Testis (tissue), 2 donors: ENCODE measurements at regions not wholly inside any gene's neighbourhood (a gene's known extent, or its start where the extent isn't known, plus 50 kb on each side); places are given as distances from the start of the nearest gene placed in this dataset.

ENCODE experiments used
- DNase-seq: peaks from one replicate; pipeline ENCODE4 v3.0.0-alpha.2; 2019
- H3K27ac ChIP-seq, 2 donors: fragments of 200-600 bp; sonication (generic); one replicate each; pipeline ENCODE4 v1.5.1; 2019
- H3K27me3 ChIP-seq: fragments of 200-600 bp; sonication (generic); one replicate; pipeline ENCODE4 v1.5.1; 2019
- H3K36me3 ChIP-seq: fragments of 200-600 bp; sonication (generic); one replicate; pipeline ENCODE4 v1.5.1; 2017; ENCODE audit warnings: low read depth; ENCODE audit errors: missing control alignments
- H3K4me1 ChIP-seq: fragments of 200-600 bp; sonication (generic); one replicate; pipeline ENCODE4 v1.5.1; 2019
- H3K4me3 ChIP-seq, 2 donors: fragments of 200-600 bp; sonication (generic); one replicate each; pipeline ENCODE4 v1.5.1; 2017 to 2019
- H3K9me3 ChIP-seq: fragments of 200-600 bp; sonication (generic); one replicate; pipeline ENCODE4 v1.5.1; 2017
- POLR2A ChIP-seq: fragments of 450-650 bp; IDR thresholded peaks from one replicate; pipeline ENCODE4 v1.6.1; 2017; ENCODE audit warnings: antibody characterized with exemption, mild to moderate bottlenecking, moderate library complexity
- WGBS, 2 donors: methylation state at CpG; one replicate each; pipeline ENCODE4 v1.1.5; 2018; 5-methylcytosine and 5-hydroxymethylcytosine counted together
- intact Hi-C: fragments of 100-400 bp; cut with DNase I; formaldehyde crosslinking; loops from one replicate; pipeline ENCODE4 v1.15.1; 2023; ENCODE audit warnings: low total_unique reads
- TF ChIP-seq, protein P1 (sequence below), 3 experiments: fragments of 450-650 bp in 2 of 3; fragments of 200-600 bp in 1 of 3; sonication (generic) in 1 of 3; IDR thresholded peaks; one replicate each; pipeline ENCODE4 v1.5.1; 2016 to 2019; ENCODE audit warnings: antibody characterized with exemption in 3 of 3, mild to moderate bottlenecking in 2 of 3, moderate library complexity in 1 of 3

DNA sequence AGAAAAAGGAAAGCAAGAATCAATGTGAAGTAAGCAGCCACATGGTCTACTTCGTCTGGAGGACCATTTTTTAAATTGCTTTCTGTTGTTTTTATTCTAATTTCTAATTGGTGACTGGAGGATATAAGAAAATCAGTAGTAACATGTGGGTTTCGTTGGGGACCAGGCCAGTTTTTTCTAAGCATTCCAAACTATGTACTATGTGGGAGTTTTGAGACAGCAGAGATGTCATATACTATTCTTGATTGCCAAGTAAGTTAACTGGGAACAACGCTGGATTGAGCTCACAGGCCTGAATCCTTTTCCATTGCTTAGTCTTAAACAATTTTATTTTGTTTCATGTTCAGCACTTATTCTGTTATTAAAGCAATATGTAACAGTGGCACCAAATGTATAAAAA, 225.7 kb downstream of the TMEM167A start:
- intact Hi-C loops: no loop called here

DNA sequence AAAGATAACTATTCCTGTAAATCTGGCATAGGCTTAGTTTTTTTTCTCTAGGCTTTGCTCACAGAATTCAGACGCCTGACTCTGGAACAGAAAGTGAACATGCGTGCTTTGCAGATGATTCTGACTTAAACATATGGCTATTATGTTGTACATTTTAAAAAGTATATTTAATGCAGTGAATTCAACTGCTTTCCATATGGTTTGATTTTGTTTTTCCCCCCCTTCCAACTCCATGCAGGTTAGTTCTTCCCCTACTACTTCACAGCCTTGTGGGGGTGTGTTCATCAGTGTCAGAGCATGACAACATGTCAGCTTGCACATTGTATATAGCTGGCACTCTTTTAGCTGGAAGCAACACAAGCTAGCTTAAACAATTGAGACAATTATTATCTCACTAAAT, 226.8 kb downstream of the TMEM167A start:
- Histone ChIP-seq H3K4me3 (no peak overlapping the region), H3K4me1 (no peaks in the 10 kb centered on the region), H3K27ac (no peak overlapping the region), H3K36me3 (no peaks in the 10 kb centered on the region), H3K9me3 (no peaks in the 10 kb centered on the region), H3K27me3 (no peaks in the 10 kb centered on the region)
- no peak for TF ChIP-seq POLR2A
- TF ChIP-seq, protein P1, sequence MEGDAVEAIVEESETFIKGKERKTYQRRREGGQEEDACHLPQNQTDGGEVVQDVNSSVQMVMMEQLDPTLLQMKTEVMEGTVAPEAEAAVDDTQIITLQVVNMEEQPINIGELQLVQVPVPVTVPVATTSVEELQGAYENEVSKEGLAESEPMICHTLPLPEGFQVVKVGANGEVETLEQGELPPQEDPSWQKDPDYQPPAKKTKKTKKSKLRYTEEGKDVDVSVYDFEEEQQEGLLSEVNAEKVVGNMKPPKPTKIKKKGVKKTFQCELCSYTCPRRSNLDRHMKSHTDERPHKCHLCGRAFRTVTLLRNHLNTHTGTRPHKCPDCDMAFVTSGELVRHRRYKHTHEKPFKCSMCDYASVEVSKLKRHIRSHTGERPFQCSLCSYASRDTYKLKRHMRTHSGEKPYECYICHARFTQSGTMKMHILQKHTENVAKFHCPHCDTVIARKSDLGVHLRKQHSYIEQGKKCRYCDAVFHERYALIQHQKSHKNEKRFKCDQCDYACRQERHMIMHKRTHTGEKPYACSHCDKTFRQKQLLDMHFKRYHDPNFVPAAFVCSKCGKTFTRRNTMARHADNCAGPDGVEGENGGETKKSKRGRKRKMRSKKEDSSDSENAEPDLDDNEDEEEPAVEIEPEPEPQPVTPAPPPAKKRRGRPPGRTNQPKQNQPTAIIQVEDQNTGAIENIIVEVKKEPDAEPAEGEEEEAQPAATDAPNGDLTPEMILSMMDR (IDR thresholded peaks at IDR 0.05): no peak
- WGBS, 2 donors: 76 to 79% methylated on average over 2 of the region's 2 CpGs
- DNase-seq: no peak
- intact Hi-C loops: no loop called here

More for the DNA sequence above, 225.7 kb downstream of the TMEM167A start:
- DNase-seq: no peak
- Histone ChIP-seq H3K27me3 (no peaks in the 10 kb centered on the region), H3K36me3 (no peaks in the 10 kb centered on the region), H3K27ac (no peak overlapping the region), H3K4me1 (no peaks in the 10 kb centered on the region), H3K9me3 (no peaks in the 10 kb centered on the region), H3K4me3 (no peak overlapping the region)
- 73 to 89% methylated on average over 3 of the region's 3 CpGs for WGBS, 2 donors
- TF ChIP-seq, protein P1 (IDR thresholded peaks at IDR 0.05): no peak
- TF ChIP-seq POLR2A: no peak

DNA sequence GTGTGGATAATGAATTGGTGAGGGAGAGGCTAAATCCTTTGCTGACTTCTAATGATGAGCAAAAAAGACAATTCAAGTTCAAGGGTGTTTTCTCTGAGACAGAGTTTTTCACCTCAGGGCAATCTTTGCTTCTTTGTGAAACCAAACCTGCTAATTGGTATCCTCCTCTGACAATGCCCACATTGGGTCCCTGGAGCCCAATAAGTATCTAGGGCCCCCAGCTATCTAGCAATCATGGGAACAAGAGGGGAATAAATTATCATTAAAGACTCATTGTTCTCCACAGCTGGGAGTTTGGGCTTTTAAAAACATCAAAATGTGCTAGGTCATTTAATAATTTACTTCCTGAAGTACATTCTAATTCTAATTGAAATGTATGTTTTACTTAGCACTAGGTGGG, 227.3 kb downstream of the TMEM167A start:
- Histone ChIP-seq H3K9me3 (no peaks in the 10 kb centered on the region), H3K4me3 (no peak overlapping the region), H3K27me3 (no peaks in the 10 kb centered on the region), H3K4me1 (no peaks in the 10 kb centered on the region), H3K36me3 (no peaks in the 10 kb centered on the region), H3K27ac (no peak overlapping the region)
- intact Hi-C loops: no loop called here
- TF ChIP-seq, protein P1 (IDR thresholded peaks at IDR 0.05): no peak
- TF ChIP-seq POLR2A: no peak
- DNase-seq: no peak

DNA sequence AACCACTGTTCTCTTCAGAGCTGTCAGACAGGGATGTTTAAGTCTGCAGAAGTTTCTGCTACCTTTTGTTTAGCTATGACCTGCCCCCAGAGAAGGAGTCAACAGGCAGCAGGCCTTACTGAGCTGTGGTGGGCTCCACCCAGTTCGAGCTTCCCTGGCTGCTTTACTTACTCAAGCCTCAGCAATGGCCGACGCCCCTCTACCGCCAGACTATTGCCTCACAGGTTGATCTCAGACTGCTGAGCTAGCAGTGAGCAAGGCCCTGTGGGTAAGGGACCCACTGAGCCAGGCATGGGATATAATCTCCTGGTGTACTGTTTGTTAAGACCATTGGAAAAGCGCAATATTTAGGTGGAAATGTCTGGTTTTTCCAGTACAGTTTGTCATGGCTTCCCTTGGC, 229.6 kb downstream of the TMEM167A start:
- Histone ChIP-seq H3K9me3 (no peaks in the 10 kb centered on the region), H3K36me3 (no peaks in the 10 kb centered on the region), H3K4me3 (no peak overlapping the region), H3K27ac (no peak overlapping the region), H3K4me1 (no peaks in the 10 kb centered on the region), H3K27me3 (no peaks in the 10 kb centered on the region)
- intact Hi-C loops: no loop called here
- no peak for TF ChIP-seq POLR2A
- TF ChIP-seq, protein P1 (IDR thresholded peaks at IDR 0.05): no peak
- WGBS, 2 donors: 83 to 100% methylated on average over 3 to 5 of the region's 5 CpGs
- no peak for DNase-seq

DNA sequence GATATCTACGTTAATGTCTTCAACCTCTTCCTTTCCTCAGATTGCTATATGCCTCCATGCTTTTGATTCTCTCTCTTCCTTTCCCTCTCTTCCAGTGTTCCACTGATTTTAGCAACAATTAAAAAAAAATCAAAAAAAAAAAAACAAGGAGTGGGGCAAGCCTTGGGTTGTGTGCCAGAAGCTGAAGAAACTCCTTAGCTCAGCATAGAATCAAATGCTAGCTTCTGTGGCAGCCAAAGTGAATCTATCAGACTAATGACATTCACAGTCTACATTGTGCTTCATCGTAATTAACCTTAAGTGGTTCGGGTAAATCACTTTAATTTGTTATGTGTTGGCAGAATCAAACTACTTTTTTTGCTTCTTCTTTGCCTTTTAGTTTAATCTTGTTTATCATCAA, 237.3 kb downstream of the TMEM167A start:
- DNase-seq: no peak
- H3K27ac ChIP-seq: no peak overlapping the region
- H3K4me1 ChIP-seq: no peaks in the 10 kb centered on the region
- WGBS, 2 donors: 82 to 89% methylated on average over 3 of the region's 3 CpGs
- H3K36me3 ChIP-seq: no peaks in the 10 kb centered on the region
- TF ChIP-seq, protein P1 (IDR thresholded peaks at IDR 0.05): no peak
- no peak for TF ChIP-seq POLR2A
- no peaks in the 10 kb centered on the region for H3K27me3 ChIP-seq
- H3K4me3 ChIP-seq: no peak overlapping the region
- no peaks in the 10 kb centered on the region for H3K9me3 ChIP-seq
- intact Hi-C loops: no loop called here
